Peyer's patch (tissue), 4 donors: ENCODE measurements at regions not wholly inside any gene's neighbourhood (a gene's known extent, or its start where the extent isn't known, plus 50 kb on each side); places are given as distances from the start of the nearest gene placed in this dataset.

Source experiments
- CTCF ChIP-seq, 6 experiments: fragments of 450-650 bp in 4 of 6; fragments of 200-600 bp in 2 of 6; sonication (generic) in 1 of 6; IDR thresholded peaks; one replicate each; pipeline ENCODE4 v1.5.1; 2017 to 2019; ENCODE audit warnings: antibody characterized with exemption in 6 of 6, mild to moderate bottlenecking in 3 of 6, moderate library complexity in 1 of 6
- POLR2A ChIP-seq, 2 donors: fragments of 450-650 bp; IDR thresholded peaks; one replicate each; pipeline ENCODE4 v1.5.1; 2017; ENCODE audit warnings: antibody characterized with exemption in 2 of 2, mild to moderate bottlenecking in 2 of 2, moderate library complexity in 2 of 2

- TF ChIP-seq CTCF (IDR thresholded peaks at IDR 0.05) (no peak), POLR2A (IDR thresholded peaks at IDR 0.05) (no peak)
Measured at GRCh38 chr3:189474944-189475343, 156.2 kb upstream of the TP63 start.
